ENCODE measurements at regions not wholly inside any gene's neighbourhood (a gene's known extent, or its start where the extent isn't known, plus 50 kb on each side); places are given as distances from the start of the nearest gene placed in this dataset.

- TF ChIP-seq EZH2 (IDR thresholded peaks at IDR 0.05; ENCODE audit: insufficient read depth, poor library complexity, severe bottlenecking) (no peak), EZH2phosphoT487 (IDR thresholded peaks at IDR 0.05; ENCODE audit: insufficient read depth, low read depth) (no peak)
Observed at GRCh38 chr5:38653389-38653788, 96.9 kb upstream of the LIFR start.
